HepG2 (cell line): ENCODE measurements at regions not wholly inside any gene's neighbourhood (a gene's known extent, or its start where the extent isn't known, plus 50 kb on each side); places are given as distances from the start of the nearest gene placed in this dataset.

Experiments used
- HNF4G ChIP-seq, 2 experiments: sonication (generic) in 1 of 2; formaldehyde crosslinking in 1 of 2; IDR thresholded peaks; 2 replicates each; pipeline versions ENCODE4 v1.4.0 to v1.6.1; 2011 to 2020; ENCODE audit warnings: borderline replicate concordance in 2 of 2, low read depth in 2 of 2, mild to moderate bottlenecking in 2 of 2, low read length in 1 of 2, missing genetic modification reagents in 1 of 2, moderate library complexity in 1 of 2
- KDM2A ChIP-seq: sonication (generic); formaldehyde crosslinking; IDR thresholded peaks from 2 replicates; pipeline ENCODE4 v1.4.0; 2020; ENCODE audit warnings: low read depth, missing genetic modification reagents, borderline replicate concordance
- MAFK ChIP-seq, 2 experiments: IDR thresholded peaks in 1 of 2; conservative IDR thresholded peaks in 1 of 2; 2 replicates each; pipeline ENCODE4 v1.6.1; 2011; ENCODE audit warnings: improper control_type of control experiment in 2 of 2, low read length in 2 of 2
- POLR2A ChIP-seq, 2 experiments: IDR thresholded peaks; 2 replicates each; pipeline ENCODE4 v1.6.1; 2011; ENCODE audit warnings: low read depth in 2 of 2, low read length in 2 of 2, mild to moderate bottlenecking in 1 of 2, moderate library complexity in 1 of 2; ENCODE audit not compliant: insufficient read depth in 1 of 2
- POLR2AphosphoS5 ChIP-seq: IDR thresholded peaks from 2 replicates; pipeline ENCODE4 v1.6.1; 2012; ENCODE audit warnings: low read depth, low read length
- RBAK ChIP-seq: sonication (generic); formaldehyde crosslinking; IDR thresholded peaks from 2 replicates; pipeline ENCODE4 v1.5.1; 2020; ENCODE audit warnings: mild to moderate bottlenecking, missing genetic modification reagents
- TBL1XR1 ChIP-seq: fragments of 150-350 bp; IDR thresholded peaks from 2 replicates; pipeline ENCODE4 v1.6.1; 2014; ENCODE audit warnings: borderline replicate concordance, low read length; ENCODE audit not compliant: partially characterized antibody

DNA sequence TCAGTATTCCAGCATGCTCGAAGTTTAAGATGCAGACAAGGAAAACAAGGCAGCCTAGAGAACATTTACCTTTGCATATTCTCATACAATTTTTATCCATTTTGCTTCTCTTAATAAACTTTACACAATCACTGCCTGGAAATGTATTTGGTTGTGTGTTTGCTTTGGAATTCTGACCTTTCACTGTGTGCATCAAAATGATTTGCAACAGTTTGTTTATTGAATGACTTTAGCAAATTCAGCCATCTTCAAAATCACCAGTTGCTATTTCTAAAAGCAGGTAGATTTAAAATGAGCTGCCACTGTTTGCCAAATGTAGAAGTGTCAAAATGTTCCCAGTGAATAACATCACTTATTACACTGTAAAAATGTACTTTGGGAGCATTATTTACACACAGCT is 669.9 kb downstream of the SLC16A7 start:
- no peak for TF ChIP-seq KDM2A (CRISPR knock-in tag)
- no peak for TF ChIP-seq POLR2A (IDR thresholded peaks at IDR 0.05; ENCODE audit: insufficient read depth in 1 of 2, low read depth in 2 of 2, low read length in 2 of 2)
- no peak for TF ChIP-seq HNF4G (IDR thresholded peaks at IDR 0.05; ENCODE audit: borderline replicate concordance, low read depth, low read length)
- no peak for TF ChIP-seq HNF4G (CRISPR knock-in tag; IDR thresholded peaks at IDR 0.05; ENCODE audit: borderline replicate concordance, low read depth)
- TF ChIP-seq RBAK (CRISPR knock-in tag) = no peak
- TF ChIP-seq MAFK (conservative IDR thresholded peaks at IDR 0.05 in 1 of 2, IDR thresholded peaks at IDR 0.05 in 1 of 2; ENCODE audit: low read length in 2 of 2) = no peak
- TF ChIP-seq POLR2AphosphoS5 = no peak
- no peak for TF ChIP-seq TBL1XR1
